HK-2 (cell line): ENCODE measurements at regions not wholly inside any gene's neighbourhood (a gene's known extent, or its start where the extent isn't known, plus 50 kb on each side); places are given as distances from the start of the nearest gene placed in this dataset.

Experiments used
- DNase-seq: peaks from one replicate; pipeline ENCODE4 v3.0.0-alpha.2; 2018; ENCODE audit not compliant: unreplicated experiment

DNA sequence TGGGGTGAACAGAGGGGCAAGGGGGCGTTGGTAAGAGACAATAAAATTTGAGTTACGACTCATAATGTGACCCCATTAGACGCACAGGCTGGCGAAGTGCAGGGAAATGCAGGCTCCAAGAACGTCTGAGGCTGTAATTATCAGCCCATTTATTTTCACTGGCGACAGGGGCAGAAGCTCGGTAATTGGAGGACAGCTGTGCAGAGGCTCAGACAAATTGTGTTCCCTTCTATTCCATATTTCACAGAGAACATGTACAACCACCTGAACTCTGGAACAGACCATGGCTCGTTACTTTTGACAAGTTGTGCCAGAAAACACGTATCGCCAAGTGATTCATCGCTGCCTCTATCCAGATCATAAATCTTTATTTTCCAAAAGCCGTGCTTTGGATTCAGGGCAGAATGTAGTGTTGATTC lies 137.3 kb upstream of the FRMD4A start:
- no peak for DNase-seq

DNA sequence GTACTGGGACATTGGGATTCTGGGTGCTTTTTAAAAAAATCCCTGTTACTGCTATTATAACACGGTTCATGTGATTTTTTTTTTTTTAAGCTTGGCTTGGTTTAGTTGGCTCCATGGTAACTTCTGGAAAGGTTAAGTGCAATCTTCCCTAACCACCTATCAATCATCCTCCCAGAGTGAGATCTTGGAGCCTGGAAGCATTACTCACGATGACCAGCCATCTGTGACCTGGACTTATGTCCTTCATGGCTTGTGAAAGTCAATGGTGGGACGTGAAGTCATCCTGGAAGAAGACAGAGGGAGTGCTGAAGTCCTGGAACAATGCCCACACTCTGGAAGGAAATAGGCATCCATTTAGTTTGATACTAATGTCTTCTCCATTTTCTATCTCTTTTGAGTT lies 135.5 kb upstream of the FRMD4A start:
- DNase-seq: peak; percentile 57

DNA sequence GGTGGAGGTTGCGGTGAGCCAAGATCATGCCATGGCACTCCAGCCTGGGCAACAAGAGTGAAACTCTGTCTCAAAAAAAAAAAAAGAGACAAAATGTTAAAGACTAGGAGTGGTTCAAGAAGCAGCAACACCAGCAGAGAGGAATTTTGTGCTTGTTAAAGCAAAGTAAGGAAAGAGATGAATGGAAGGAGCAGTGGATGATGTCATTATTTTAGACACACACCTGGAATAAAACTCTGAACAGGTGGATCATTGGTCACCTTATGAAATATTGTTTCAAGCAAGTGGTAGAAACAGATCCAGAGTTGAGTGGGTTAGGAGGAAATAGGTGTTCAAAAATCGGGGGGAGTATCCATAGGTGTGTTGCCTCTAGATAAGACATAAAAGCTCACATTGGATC lies 129.7 kb upstream of the FRMD4A start:
- no peak for DNase-seq

DNA sequence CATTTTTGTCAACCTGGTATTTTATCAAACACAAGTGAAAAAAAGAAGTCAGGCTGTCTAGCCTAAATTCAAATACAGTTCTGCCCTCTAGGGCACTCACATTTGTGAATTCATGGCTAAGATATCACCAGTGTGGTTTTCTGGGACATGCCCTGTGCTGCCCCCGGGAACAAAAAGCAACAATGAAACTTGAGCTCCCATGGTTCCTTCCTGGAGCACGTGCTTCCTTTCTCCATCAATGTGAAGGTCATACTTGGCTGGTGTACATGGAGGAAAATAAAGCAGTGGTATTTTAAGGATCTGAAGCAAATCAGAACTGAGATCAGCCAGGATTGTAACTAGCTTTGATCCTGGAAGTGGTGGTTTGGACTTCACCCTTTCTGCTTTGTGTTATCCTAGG lies 128.9 kb upstream of the FRMD4A start:
- DNase-seq: no peak

DNA sequence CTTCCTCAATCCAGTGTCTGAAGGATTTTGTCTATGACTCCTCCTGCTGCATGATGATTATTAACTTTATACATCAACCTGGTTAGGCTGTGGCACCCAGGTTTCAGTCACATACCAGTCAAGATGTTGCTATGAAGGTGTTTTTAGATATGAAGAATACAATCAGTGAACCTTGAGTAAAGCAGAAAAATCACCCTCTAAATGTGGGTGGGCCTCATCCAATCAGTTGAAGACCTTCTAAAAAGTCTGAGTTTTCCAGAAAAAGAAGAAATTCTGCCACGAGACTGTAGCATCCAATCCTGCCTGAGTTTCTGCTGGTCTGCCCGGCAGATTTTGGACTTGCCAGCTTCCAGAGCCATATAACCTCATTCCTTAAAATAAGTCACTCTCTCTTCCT lies 126.1 kb upstream of the FRMD4A start:
- no peak for DNase-seq

DNA sequence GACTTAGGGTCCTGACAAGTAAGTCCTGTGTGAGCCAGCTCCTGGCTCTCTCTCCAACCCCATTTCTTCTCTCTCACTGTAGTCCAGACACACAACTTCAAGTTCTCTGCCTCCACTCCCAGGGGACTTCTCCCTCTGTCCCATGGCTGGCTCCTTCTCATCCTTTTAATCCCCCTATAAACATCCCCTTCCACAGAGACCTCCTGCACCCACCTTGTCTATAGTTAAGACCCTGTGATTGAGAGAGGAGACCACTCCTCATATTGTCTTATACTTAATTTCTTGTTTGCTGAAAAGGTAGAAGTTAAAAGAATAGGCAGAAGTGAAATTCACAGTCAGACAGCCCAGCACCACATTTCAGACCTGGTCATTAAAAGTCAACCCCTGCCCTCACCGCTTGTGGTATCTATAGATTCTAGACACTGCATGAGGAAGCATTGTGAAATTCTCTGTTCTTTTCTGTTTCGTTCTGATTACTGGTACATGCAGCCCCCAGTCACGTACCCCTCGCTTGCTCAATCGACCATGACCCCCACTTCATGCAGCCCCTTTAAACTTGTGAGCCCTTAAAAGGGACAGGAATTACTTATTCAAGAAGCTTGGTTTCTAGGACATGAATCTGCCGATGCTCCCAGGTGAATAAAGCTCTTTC lies 125.6 kb upstream of the FRMD4A start:
- no peak for DNase-seq

DNA sequence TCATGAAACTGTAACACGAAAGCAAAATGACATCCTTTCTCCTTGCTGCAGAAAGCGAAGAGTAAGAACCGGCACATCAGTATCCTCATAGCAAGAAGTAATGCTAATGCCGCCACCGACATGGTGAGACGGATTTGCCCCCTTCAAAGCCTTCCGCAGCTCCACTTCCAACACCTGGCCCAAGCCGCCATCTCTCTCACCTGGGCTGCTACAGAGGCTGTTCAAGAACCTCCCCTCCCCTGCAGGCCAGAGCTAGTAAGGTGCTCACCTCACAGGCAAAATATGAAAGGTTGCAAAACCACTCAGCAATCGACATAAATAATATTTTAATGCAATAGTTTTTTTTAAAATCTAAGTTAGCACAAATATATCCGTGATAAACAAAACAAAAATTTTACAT lies 123.9 kb upstream of the FRMD4A start:
- DNase-seq: no peak

DNA sequence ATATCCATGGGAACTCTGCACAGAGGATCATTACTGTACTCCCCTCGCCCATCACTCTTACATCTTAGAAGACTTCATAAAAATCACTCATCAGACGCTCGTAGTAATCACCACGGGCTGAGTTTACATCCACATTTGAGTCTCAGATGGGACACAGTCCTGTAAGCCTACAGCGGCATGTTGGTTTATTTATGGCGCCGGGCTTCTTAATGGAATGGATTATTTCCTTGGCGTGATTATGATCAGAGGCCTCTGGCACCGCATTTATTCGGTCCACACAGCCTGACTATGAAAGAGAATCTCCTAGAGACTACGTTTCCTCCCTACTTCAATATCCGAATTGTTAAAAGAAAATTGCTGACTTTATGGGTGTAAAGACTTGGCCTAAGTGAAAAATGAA lies 123.5 kb upstream of the FRMD4A start:
- no peak for DNase-seq

DNA sequence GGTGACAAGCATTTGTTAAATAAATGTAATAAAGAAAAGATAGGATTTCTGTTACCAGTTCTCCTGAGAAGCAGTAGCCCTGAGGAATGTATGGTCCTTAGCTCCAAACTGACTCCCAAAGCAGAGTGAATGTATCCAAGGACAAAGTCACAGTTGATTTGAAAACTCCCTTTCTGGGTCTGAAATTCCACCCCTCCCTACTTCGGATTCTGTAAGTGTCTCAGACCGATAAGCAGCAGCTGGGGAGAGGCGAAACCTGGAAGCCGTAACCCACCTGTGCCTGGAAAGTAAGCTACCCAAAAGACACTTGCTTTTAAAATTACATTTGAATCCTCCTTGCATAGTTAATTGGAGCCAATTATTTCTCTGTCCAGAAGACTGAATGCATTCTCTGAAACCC lies 122.9 kb upstream of the FRMD4A start:
- no peak for DNase-seq

DNA sequence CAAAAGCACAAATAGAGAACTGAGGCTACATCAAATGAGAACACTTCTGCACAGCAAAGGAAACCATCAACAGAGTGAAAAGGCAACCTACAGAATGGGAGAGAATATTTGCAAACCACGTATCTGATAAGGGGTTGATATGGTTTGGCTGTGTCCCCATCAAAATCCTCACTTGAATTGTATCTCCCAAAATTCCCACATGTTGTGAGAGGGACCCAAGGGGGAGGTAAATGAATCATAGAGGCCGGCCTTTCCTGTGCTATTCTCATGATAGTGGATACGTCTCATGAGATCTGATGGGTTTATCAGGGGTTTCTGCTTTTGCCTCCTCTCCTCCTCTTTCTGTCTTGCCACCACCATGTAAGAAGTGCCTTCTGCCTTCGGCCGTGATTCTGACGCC lies 120.6 kb upstream of the FRMD4A start:
- DNase-seq: no peak

DNA sequence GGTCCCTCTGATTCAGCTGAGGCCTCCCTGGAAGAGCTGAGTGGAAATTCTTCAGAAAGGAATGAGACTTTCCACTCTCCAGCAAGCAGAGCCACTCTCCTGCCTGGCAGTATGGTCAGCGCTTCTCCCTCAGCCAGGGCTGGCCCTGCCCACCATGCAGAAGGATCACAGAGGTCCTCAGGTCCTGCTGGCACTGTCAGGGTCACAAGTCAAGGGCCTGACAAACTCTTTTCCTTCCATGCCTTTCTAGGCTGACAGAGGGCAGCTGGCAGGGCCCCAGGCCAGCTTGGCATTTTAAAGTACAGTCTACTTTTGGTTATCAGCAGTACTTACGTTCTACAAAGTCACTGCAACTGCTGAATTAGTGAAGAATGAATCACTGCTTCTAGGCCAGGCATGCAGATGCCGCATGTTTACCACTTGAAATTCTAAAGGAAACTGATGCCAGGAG lies 119.3 kb upstream of the FRMD4A start:
- no peak for DNase-seq

DNA sequence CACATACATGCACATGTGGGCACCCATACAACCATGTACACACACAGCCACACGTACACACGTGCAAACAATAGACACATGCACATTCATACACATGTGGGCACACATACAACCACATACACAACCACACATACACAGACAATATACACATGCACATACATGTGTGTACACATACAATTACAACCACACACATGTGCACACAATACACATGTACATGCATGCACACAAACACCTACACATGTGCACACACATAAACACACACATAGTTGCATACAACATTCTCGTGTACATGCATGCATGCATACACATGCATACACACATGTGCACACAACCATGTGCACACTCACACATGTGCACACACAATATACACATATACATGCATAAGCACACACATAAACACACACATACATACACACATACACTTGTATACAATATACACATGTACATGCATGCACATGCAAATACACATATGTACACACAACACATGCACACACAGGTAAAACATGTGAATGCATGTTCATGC lies 118.6 kb upstream of the FRMD4A start:
- DNase-seq: no peak

DNA sequence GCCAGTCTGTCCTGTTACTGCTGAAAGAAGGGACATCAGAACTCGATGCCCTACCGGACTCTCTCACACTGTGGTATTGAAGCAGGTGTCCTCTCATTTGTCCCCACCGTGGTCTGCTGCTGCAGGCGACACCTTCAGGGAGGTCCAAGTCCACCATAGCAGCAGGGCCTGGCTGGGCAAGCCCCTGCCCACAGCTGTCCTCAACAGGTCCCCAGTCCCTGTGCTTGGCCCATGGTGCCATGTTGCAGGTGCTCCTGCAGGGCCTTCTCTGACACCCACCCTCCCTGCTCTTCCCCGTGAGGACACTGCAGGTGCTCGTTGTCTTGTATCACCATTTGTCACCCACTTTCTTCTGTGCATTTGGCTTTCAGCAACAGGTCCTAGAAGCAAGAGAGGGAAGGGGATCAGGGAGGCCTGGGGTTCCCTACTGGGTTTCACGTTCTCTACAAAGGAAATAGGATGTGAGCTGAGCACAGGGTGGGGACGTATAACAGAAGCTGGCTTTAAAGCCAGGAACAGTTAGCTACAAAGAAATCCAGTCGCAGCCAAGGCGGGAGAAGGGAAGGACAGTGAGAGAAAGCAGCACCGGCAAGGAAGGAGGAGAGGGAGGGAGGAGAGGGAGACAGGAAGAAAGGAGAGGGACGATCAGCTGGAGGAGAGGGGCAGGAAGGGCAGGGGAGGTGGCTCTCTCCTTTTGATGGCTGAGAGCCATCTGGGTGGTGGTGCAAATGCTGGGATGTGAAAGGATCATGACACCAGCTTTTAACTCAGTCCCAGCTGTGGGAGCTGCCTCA lies 117.7 kb upstream of the FRMD4A start:
- DNase-seq: no peak

DNA sequence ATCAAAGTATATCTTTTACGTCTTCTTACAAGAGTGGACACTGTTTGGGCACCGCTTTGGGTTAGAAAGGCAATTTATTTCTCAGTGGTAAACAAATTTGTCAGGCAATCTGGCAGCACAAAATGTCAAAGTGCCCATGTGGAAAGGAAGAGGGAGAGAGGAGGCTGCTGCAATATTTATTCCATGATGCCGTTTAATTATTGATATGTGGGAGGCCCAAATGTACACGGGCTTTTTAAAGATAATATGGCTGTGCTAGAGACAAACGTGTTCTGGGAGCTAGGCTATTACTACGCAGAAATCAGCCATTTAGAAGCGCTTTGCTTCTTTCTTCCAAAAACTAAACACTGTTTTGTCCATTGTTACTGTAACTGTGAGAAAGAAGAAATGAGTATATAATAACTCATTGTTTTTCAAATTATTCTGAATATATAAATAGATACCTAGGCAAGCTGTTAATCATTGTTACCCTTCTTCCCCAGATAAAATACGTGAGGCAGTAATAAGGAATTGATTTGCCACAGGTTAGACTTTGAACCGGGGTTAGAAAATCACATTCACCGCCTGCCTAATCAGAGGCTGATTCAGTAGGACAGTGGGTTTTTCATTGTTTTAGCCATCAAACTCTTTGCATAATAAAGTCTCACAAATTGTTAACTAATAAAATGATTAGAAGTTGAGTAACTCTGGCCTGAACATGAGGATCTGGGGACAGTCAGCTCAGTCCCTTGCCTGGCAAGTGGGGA lies 116.5 kb upstream of the FRMD4A start:
- DNase-seq: no peak

DNA sequence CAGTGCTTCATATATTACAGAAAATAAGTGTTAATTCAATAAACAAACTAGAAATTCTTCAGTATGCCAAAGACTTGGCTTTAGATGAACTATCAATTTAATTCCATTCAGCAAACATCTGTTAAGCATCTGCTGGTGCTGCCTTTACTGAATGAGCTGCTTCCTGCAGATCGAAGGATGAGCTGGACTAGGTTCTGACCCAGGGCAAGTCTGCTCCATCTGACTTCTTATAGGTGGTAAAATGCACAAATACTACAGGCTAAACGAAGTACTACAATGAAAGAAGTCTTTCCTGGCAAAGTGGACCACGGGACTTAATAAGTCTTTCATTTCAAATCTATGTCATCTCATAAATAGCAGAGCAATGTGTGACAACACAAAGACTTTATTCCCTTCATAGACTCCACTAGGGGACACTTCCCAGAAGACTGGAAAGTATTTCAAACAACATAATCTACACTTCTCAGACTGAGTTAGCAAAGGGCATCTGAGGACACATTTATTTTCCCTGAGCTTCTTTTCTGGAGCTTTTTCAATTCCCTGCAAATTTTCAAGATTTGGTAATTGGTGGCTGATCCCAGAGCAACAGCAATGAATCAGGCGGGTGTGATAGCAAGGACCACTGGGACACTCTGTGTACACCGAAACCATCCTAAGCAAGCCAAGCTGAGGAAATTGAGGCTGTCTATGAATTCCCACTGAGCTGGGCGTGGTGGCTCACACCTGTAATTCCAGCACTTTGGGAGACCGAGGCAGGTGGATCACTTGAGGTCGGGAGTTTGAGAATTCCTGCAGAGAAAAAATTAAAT lies 108.9 kb upstream of the FRMD4A start:
- DNase-seq: no peak

DNA sequence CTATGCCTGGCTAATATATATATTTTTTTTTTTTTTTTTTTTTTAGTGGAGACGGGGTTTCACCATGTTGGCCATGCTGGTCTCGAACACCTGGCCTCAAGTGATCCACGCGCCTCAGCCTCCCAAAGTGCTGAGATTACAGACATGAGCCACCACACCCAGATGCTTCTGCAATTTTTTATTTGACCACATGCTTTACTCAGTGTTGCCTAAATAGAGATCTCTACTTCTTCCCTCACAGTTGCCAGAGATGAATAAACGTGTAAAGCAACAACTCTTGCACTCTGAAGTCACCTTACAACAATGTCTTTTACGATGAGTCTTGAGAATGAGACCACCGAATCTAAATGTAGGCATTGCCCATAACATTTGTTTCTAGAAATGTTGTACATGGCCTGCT lies 107.9 kb upstream of the FRMD4A start:
- DNase-seq: no peak

DNA sequence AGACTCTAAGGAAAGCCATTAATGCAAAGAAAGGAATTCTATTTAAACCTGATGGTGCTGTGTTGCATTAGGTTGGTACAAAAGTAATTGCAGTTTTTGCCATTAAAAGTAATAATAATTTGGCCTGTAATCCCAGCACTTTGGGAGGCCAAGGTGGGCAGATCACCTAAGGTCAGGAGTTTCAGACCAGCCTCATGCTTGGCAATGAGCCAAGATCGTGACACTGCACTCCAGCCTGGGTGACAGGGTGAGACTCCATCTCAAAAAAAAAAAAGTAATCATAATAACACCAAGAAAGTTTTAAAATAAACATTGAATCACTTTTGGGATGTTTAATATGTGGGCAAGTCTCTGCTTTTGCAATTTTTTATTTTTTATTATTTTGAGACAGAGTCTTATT lies 107.3 kb upstream of the FRMD4A start:
- DNase-seq: no peak

DNA sequence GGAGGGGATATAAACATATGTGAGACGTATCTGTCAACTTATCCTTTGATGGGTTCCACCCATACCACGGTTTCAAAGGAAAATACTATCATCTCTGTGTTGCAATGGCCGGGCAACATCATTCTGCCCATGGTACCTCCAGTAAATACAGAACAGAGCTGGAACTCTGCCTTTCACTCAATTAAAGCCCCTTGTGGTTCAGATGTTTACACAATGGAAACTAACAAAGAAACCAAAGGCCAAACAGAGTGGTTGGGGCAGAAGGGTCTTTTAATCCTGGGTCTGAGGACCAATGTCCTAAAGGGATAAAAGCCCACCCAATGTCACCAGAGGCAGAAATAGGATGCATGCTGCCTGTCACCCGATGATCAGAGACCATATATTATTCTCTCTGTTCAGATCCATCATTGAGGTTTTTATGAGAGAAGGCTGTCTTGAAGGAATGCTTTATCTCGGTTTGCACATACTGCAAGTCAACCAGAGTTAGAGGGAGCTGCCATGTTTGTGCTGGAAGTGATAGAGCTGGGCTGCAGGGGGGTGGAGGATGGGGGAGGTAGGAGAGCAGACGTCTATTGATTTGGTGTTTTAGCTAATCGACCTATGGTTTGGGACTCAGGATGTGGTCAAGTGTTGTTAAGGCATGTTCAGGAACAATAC lies 105.4 kb upstream of the FRMD4A start:
- no peak for DNase-seq

DNA sequence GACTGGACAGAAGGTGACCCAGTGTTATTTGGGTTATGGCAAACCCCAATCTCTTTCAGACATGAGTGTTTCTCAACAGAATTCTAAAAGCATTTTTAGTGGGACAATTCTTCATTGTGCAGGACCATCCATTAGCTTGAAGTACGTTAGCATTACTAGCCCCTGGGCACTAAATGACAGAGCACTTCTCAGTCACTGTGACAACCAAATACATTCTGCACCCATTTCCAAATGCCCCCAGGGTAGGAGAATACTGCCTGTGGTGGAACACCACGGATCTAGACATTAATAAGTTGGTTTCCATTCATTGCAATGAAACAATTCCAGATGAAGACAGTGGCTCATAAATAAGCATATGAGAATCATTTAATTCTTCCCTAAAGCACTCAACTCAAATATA lies 102.4 kb upstream of the FRMD4A start:
- DNase-seq: no peak

DNA sequence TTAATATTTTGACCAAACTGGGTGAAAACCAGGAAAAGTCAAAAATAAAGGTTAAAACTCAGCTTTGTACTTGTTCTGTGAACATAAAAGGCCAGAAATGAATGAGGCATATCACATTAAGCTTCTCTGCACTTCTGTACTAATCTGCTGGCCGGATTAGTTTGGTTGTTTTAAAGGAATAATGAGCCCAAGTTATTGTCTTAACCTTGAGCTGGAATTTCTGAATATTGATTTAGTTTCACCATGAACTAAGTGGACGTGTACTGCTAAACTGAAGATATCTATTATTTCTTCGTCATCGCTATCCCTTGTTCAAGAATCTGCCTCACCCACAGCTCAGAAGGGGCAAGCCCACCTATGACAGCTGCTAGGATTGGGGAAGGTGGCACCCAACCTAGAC lies 101.1 kb upstream of the FRMD4A start:
- no peak for DNase-seq

DNA sequence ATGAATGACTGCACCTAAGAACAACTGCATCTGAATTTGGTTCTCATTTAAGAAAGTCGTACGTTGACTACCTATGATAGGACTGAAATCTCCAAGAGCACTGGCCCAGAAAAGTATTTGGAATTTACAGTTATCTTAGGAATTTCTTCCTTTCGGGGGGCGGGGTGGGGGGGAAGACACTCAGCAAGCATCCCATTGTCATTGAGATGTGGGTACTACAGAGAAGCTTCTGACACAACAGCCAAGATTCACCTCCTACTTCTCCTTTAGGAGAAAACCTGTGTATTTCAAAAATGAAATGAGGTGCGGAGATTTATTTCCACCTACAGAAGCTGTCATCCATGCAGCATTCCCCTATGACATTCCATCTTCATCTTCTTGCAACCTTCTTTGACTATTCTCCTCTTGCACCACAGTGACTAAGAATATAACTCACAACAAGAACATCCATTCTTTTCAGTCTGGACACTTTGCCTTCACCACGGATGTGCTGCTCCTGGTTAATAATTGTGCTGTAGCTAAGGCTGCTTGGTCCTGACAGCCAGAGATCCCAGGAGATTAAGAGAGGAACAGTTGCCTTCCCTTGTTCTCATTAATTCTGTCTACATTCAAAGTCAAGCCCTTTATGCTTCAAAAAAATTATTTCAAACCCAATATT lies 98.4 kb upstream of the FRMD4A start:
- no peak for DNase-seq
